ENCODE measurements at regions not wholly inside any gene's neighbourhood (a gene's known extent, or its start where the extent isn't known, plus 50 kb on each side); places are given as distances from the start of the nearest gene placed in this dataset.
"Not testable (repeated sequence)": the region's sequence is repeated elsewhere in the genome, so short reads cannot be mapped to it uniquely, and the experiment has no call there.

GRCh38 chr4:186775902-186776301 lies 52.2 kb upstream of the FAT1 start:
- DNase-seq (ENCODE audit: low read depth), result no peak

- DNase-seq (ENCODE audit: low read depth), result no peak
Measured at GRCh38 chr4:186778134-186778533, 54.5 kb upstream of the FAT1 start.

- no peak for DNase-seq (ENCODE audit: low read depth)
Measured at GRCh38 chr4:186780291-186781031, 56.8 kb upstream of the FAT1 start.

- no peak for DNase-seq (ENCODE audit: low read depth)
Measured at GRCh38 chr4:186781032-186781917, 57.6 kb upstream of the FAT1 start.

GRCh38 chr4:186782302-186782701 lies 58.6 kb upstream of the FAT1 start:
- DNase-seq (ENCODE audit: low read depth), result no peak

GRCh38 chr4:186787536-186787935 lies 63.9 kb upstream of the FAT1 start:
- DNase-seq (ENCODE audit: low read depth), result no peak

GRCh38 chr4:186789651-186790050 lies 66.0 kb upstream of the FAT1 start:
- DNase-seq (ENCODE audit: low read depth), result no peak

GRCh38 chr4:186790630-186791029 lies 67.0 kb upstream of the FAT1 start:
- DNase-seq (ENCODE audit: low read depth), result peak; percentile 15

- peak; percentile 91 for DNase-seq (ENCODE audit: low read depth)
Measured at GRCh38 chr4:186792728-186793366, 69.2 kb upstream of the FAT1 start.

- DNase-seq (ENCODE audit: low read depth), result no peak
Measured at GRCh38 chr4:186798951-186799659, 75.4 kb upstream of the FAT1 start.

- DNase-seq (ENCODE audit: low read depth), result no peak
Measured at GRCh38 chr4:186805020-186805820, 81.6 kb upstream of the FAT1 start.

GRCh38 chr4:186805917-186806316 lies 82.3 kb upstream of the FAT1 start:
- not testable (repeated sequence) for DNase-seq (ENCODE audit: low read depth)

GRCh38 chr4:186806679-186807421 lies 83.2 kb upstream of the FAT1 start:
- no peak for DNase-seq (ENCODE audit: low read depth)

GRCh38 chr4:186807808-186808629 lies 84.4 kb upstream of the FAT1 start:
- DNase-seq (ENCODE audit: low read depth), result peak; percentile 61

- DNase-seq (ENCODE audit: low read depth), result peak; percentile 67
Measured at GRCh38 chr4:186808630-186809018, 85.0 kb upstream of the FAT1 start.

GRCh38 chr4:186809070-186809469 lies 85.4 kb upstream of the FAT1 start:
- no peak for DNase-seq (ENCODE audit: low read depth)

GRCh38 chr4:186810613-186811150 lies 87.0 kb upstream of the FAT1 start:
- DNase-seq (ENCODE audit: low read depth), result no peak

- DNase-seq (ENCODE audit: low read depth), result no peak
Measured at GRCh38 chr4:186812592-186812991, 88.9 kb upstream of the FAT1 start.

- no peak for DNase-seq (ENCODE audit: low read depth)
Measured at GRCh38 chr4:186813377-186814068, 89.9 kb upstream of the FAT1 start.
